ENCODE measurements at regions not wholly inside any gene's neighbourhood (a gene's known extent, or its start where the extent isn't known, plus 50 kb on each side); places are given as distances from the start of the nearest gene placed in this dataset.
"Not testable (repeated sequence)": the region's sequence is repeated elsewhere in the genome, so short reads cannot be mapped to it uniquely, and the experiment has no call there.

GRCh38 chrX:138856881-138857604 lies 145.5 kb upstream of the FGF13 start:
- Mint-ChIP-seq H3K9me3 (no peaks in the 10 kb centered on the region), H3K4me1 (no peaks in the 10 kb centered on the region), H3K27ac (no peak overlapping the region), H3K36me3 (no peaks in the 10 kb centered on the region), H3K27me3 (no peaks in the 10 kb centered on the region), H3K4me3 (no peak overlapping the region)
- DNase-seq (no peak), ATAC-seq (ENCODE audit: low read depth) (no peak)
- POLR2A ChIA-PET, result no interaction called here

GRCh38 chrX:138853936-138854335 lies 142.4 kb upstream of the FGF13 start:
- no peak overlapping the region for H3K4me3 Mint-ChIP-seq
- DNase-seq, result no peak
- H3K9me3 Mint-ChIP-seq, result no peaks in the 10 kb centered on the region
- H3K27ac Mint-ChIP-seq, result no peak overlapping the region
- H3K27me3 Mint-ChIP-seq, result no peaks in the 10 kb centered on the region
- H3K4me1 Mint-ChIP-seq, result no peaks in the 10 kb centered on the region
- POLR2A ChIA-PET, result no interaction called here
- no peaks in the 10 kb centered on the region for H3K36me3 Mint-ChIP-seq
- no peak for ATAC-seq (ENCODE audit: low read depth)

GRCh38 chrX:138849521-138849920 lies 138.0 kb upstream of the FGF13 start:
- ATAC-seq (ENCODE audit: low read depth) (no peak), DNase-seq (no peak)
- H3K4me1 Mint-ChIP-seq, result no peaks in the 10 kb centered on the region
- H3K4me3 Mint-ChIP-seq, result no peak overlapping the region
- POLR2A ChIA-PET, result no interaction called here
- no peak overlapping the region for H3K27ac Mint-ChIP-seq
- H3K9me3 Mint-ChIP-seq, result no peaks in the 10 kb centered on the region
- H3K36me3 Mint-ChIP-seq, result no peaks in the 10 kb centered on the region
- no peaks in the 10 kb centered on the region for H3K27me3 Mint-ChIP-seq

- Mint-ChIP-seq H3K4me1 (no peaks in the 10 kb centered on the region), H3K36me3 (no peaks in the 10 kb centered on the region), H3K27me3 (no peaks in the 10 kb centered on the region), H3K27ac (no peak overlapping the region), H3K4me3 (no peak overlapping the region), H3K9me3 (no peaks in the 10 kb centered on the region)
- DNase-seq (no peak), ATAC-seq (ENCODE audit: low read depth) (no peak)
- POLR2A ChIA-PET, result no interaction called here
Measured at GRCh38 chrX:138847930-138848329, 136.4 kb upstream of the FGF13 start.

GRCh38 chrX:138845786-138846185 lies 134.3 kb upstream of the FGF13 start:
- Mint-ChIP-seq H3K4me3 (no peak overlapping the region), H3K27ac (no peak overlapping the region), H3K27me3 (no peaks in the 10 kb centered on the region), H3K36me3 (no peaks in the 10 kb centered on the region), H3K9me3 (no peaks in the 10 kb centered on the region), H3K4me1 (no peaks in the 10 kb centered on the region)
- POLR2A ChIA-PET, result no interaction called here
- ATAC-seq (ENCODE audit: low read depth), result no peak
- no peak for DNase-seq

GRCh38 chrX:138807400-138807799 lies 95.9 kb upstream of the FGF13 start:
- POLR2A ChIA-PET; H3K27me3 Mint-ChIP-seq; ATAC-seq (ENCODE audit: low read depth); DNase-seq; H3K27ac Mint-ChIP-seq; H3K36me3 Mint-ChIP-seq; H3K9me3 Mint-ChIP-seq; H3K4me3 Mint-ChIP-seq; H3K4me1 Mint-ChIP-seq: not testable (repeated sequence)

GRCh38 chrX:138794246-138794645 lies 82.7 kb upstream of the FGF13 start:
- ATAC-seq (ENCODE audit: low read depth) (no peak), DNase-seq (no peak)
- Mint-ChIP-seq H3K4me3 (no peak overlapping the region), H3K36me3 (peaks cover 2% of the 10 kb centered on the region), H3K4me1 (no peaks in the 10 kb centered on the region), H3K9me3 (peaks cover 2% of the 10 kb centered on the region), H3K27ac (no peak overlapping the region), H3K27me3 (no peaks in the 10 kb centered on the region)
- POLR2A ChIA-PET, result no interaction called here

GRCh38 chrX:138791551-138791950 lies 80.0 kb upstream of the FGF13 start:
- Mint-ChIP-seq H3K27ac (no peak overlapping the region), H3K36me3 (peaks cover 2% of the 10 kb centered on the region)

GRCh38 chrX:138788771-138789170 lies 77.3 kb upstream of the FGF13 start:
- H3K9me3 Mint-ChIP-seq, result peaks cover 4% of the 10 kb centered on the region
- no peak overlapping the region for H3K4me3 Mint-ChIP-seq
- DNase-seq (no peak), ATAC-seq (ENCODE audit: low read depth) (no peak)
- H3K27ac Mint-ChIP-seq, result no peak overlapping the region
- H3K36me3 Mint-ChIP-seq, result peaks cover 2% of the 10 kb centered on the region
- no peaks in the 10 kb centered on the region for H3K4me1 Mint-ChIP-seq
- POLR2A ChIA-PET, result no interaction called here
- H3K27me3 Mint-ChIP-seq, result no peaks in the 10 kb centered on the region

More at GRCh38 chrX:138791551-138791950, 80.0 kb upstream of the FGF13 start:
- DNase-seq (no peak), ATAC-seq (ENCODE audit: low read depth) (no peak)
- Mint-ChIP-seq H3K4me3 (no peak overlapping the region), H3K9me3 (peaks cover 2% of the 10 kb centered on the region), H3K27me3 (no peaks in the 10 kb centered on the region), H3K4me1 (no peaks in the 10 kb centered on the region)
- POLR2A ChIA-PET, result no interaction called here

- DNase-seq; H3K27ac Mint-ChIP-seq; H3K4me1 Mint-ChIP-seq; H3K9me3 Mint-ChIP-seq; H3K4me3 Mint-ChIP-seq; ATAC-seq (ENCODE audit: low read depth); H3K27me3 Mint-ChIP-seq; POLR2A ChIA-PET; H3K36me3 Mint-ChIP-seq: not testable (repeated sequence)
Measured at GRCh38 chrX:138778576-138778909, 67.0 kb upstream of the FGF13 start.

- H3K4me3 Mint-ChIP-seq; H3K4me1 Mint-ChIP-seq; H3K36me3 Mint-ChIP-seq; POLR2A ChIA-PET; H3K27ac Mint-ChIP-seq; H3K27me3 Mint-ChIP-seq; DNase-seq; ATAC-seq (ENCODE audit: low read depth); H3K9me3 Mint-ChIP-seq: not testable (repeated sequence)
Measured at GRCh38 chrX:138777908-138778575, 66.5 kb upstream of the FGF13 start.

GRCh38 chrX:138777230-138777629 lies 65.7 kb upstream of the FGF13 start:
- Mint-ChIP-seq H3K4me1 (no peaks in the 10 kb centered on the region), H3K27me3 (no peaks in the 10 kb centered on the region), H3K36me3 (no peaks in the 10 kb centered on the region), H3K9me3 (no peaks in the 10 kb centered on the region), H3K27ac (no peak overlapping the region), H3K4me3 (no peak overlapping the region)
- ATAC-seq (ENCODE audit: low read depth) (no peak), DNase-seq (no peak)
- POLR2A ChIA-PET, result no interaction called here

- Mint-ChIP-seq H3K4me1 (no peaks in the 10 kb centered on the region), H3K27ac (no peak overlapping the region), H3K9me3 (no peaks in the 10 kb centered on the region), H3K27me3 (no peaks in the 10 kb centered on the region), H3K4me3 (no peak overlapping the region), H3K36me3 (no peaks in the 10 kb centered on the region)
- POLR2A ChIA-PET, result no interaction called here
- DNase-seq, result no peak
- ATAC-seq (ENCODE audit: low read depth), result no peak
Measured at GRCh38 chrX:138775517-138775916, 64.0 kb upstream of the FGF13 start.

- Mint-ChIP-seq H3K4me3 (no peak overlapping the region), H3K36me3 (no peaks in the 10 kb centered on the region), H3K27ac (no peak overlapping the region), H3K4me1 (no peaks in the 10 kb centered on the region), H3K9me3 (no peaks in the 10 kb centered on the region), H3K27me3 (no peaks in the 10 kb centered on the region)
- DNase-seq (no peak), ATAC-seq (ENCODE audit: low read depth) (no peak)
- POLR2A ChIA-PET, result no interaction called here
Measured at GRCh38 chrX:138771047-138771446, 59.5 kb upstream of the FGF13 start.

Data from activated naive CD8-positive, alpha-beta T cell treated with anti-CD3 and anti-CD28 coated beads, Interleukin-2, amount 10 ng/mL, durations not matched to agents 7 days and 5 days (primary cell).